ENCODE measurements at regions not wholly inside any gene's neighbourhood (a gene's known extent, or its start where the extent isn't known, plus 50 kb on each side); places are given as distances from the start of the nearest gene placed in this dataset.
"Not testable (repeated sequence)": the region's sequence is repeated elsewhere in the genome, so short reads cannot be mapped to it uniquely, and the experiment has no call there.

DNA sequence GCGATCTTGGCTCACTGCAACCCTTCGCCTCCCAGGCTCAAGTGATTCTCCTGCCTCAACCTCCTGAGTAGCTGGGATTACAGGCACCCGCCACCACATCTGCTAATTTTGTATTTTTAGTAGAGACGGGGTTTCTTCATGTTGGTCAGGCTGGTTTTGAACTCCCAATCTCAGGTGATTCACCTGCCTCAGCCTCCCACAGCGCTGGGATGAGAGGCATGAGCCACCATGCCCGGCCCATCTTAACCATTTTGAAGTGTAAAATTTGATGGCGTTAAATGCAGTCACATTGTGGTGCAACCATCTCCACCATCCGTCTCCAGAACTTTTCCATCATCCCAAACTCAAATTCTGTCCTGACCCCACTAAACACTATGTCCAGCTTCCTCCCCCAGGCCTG is 61.8 kb upstream of the METTL9 start:
- TF ChIP-seq, protein P1, sequence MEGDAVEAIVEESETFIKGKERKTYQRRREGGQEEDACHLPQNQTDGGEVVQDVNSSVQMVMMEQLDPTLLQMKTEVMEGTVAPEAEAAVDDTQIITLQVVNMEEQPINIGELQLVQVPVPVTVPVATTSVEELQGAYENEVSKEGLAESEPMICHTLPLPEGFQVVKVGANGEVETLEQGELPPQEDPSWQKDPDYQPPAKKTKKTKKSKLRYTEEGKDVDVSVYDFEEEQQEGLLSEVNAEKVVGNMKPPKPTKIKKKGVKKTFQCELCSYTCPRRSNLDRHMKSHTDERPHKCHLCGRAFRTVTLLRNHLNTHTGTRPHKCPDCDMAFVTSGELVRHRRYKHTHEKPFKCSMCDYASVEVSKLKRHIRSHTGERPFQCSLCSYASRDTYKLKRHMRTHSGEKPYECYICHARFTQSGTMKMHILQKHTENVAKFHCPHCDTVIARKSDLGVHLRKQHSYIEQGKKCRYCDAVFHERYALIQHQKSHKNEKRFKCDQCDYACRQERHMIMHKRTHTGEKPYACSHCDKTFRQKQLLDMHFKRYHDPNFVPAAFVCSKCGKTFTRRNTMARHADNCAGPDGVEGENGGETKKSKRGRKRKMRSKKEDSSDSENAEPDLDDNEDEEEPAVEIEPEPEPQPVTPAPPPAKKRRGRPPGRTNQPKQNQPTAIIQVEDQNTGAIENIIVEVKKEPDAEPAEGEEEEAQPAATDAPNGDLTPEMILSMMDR (IDR thresholded peaks at IDR 0.05 in 2 of 3, conservative IDR thresholded peaks at IDR 0.05 in 1 of 3; ENCODE audit: insufficient read depth in 2 of 3, low read depth in 1 of 3, low read length in 3 of 3): not testable (repeated sequence)
- TF ChIP-seq POLR2A (conservative IDR thresholded peaks at IDR 0.05); RAD21 (CRISPR knock-in tag; conservative IDR thresholded peaks at IDR 0.05 in 1 of 2, IDR thresholded peaks at IDR 0.05 in 1 of 2); ZNF561 (CRISPR knock-in tag; conservative IDR thresholded peaks at IDR 0.05); HOXB6 (CRISPR knock-in tag; IDR thresholded peaks at IDR 0.05; ENCODE audit: borderline replicate concordance); HDAC3 (IDR thresholded peaks at IDR 0.05; ENCODE audit: borderline replicate concordance, partially characterized antibody); ADNP (tag; IDR thresholded peaks at IDR 0.05); CHCHD3 (CRISPR knock-in tag; IDR thresholded peaks at IDR 0.05); KLF13 (tag; IDR thresholded peaks at IDR 0.05; ENCODE audit: borderline replicate concordance, low read depth): not testable (repeated sequence)
